Chondrocyte (in vitro differentiated cells): ENCODE measurements at regions not wholly inside any gene's neighbourhood (a gene's known extent, or its start where the extent isn't known, plus 50 kb on each side); places are given as distances from the start of the nearest gene placed in this dataset.
"Not testable (repeated sequence)": the region's sequence is repeated elsewhere in the genome, so short reads cannot be mapped to it uniquely, and the experiment has no call there.

Experiments used
- DNase-seq: peaks from one replicate; pipeline ENCODE4 v3.0.0; 2021; ENCODE audit warnings: mixed read lengths, low spot score
- H3K27ac Mint-ChIP-seq: one replicate; pipeline ENCODE4 v1.8.0; 2021; ENCODE audit warnings: mild to moderate bottlenecking, moderate library complexity, mixed read lengths; ENCODE audit not compliant: unreplicated experiment
- H3K27me3 Mint-ChIP-seq: 2 replicates; pipeline ENCODE4 v1.8.0; 2021; ENCODE audit warnings: low read depth, mixed read lengths
- H3K36me3 Mint-ChIP-seq: 2 replicates; pipeline ENCODE4 v1.8.0; 2021; ENCODE audit warnings: low read depth, mixed read lengths
- H3K4me1 Mint-ChIP-seq: 2 replicates; pipeline ENCODE4 v1.8.0; 2021; ENCODE audit warnings: low read depth, mild to moderate bottlenecking, mixed read lengths
- H3K4me3 Mint-ChIP-seq: one replicate; pipeline ENCODE4 v1.8.0; 2021; ENCODE audit warnings: mild to moderate bottlenecking, moderate library complexity, mixed read lengths; ENCODE audit not compliant: unreplicated experiment
- H3K9me3 Mint-ChIP-seq: 2 replicates; pipeline ENCODE4 v1.8.0; 2021; ENCODE audit warnings: low read depth, mixed read lengths
- TF ChIP-seq, protein P1 (sequence below): fragments of 200-600 bp; sonication (generic); IDR thresholded peaks from 2 replicates; pipeline ENCODE4 v1.5.0; 2021; ENCODE audit warnings: antibody characterized with exemption, mild to moderate bottlenecking, moderate library complexity

DNA sequence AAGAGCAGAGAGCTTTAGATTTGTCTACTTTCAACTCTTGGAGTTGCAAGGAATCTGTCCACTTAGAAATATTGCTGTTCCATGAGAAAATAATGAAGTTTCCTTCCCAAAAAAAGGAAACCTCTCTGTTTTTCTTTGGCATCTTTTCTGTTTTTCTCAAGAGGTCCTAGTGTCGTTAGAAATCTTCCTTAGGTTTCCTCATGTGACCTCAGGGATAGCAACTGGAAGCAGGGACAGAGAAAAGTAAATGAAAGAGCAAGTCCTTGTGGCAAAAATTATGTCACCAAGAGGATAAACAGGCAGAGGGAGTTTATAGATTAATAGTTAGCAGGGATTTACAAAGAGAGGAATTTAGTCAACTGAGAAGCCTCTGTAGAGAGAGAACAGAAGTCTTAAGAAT, 478.4 kb upstream of the ADGRL3 start:
- Mint-ChIP-seq H3K36me3 (no peaks in the 10 kb centered on the region), H3K27me3 (no peaks in the 10 kb centered on the region), H3K9me3 (no peaks in the 10 kb centered on the region), H3K27ac (peak overlapping the region; percentile 62), H3K4me1 (peaks cover 38% of the 10 kb centered on the region), H3K4me3 (no peak overlapping the region)
- TF ChIP-seq, protein P1, sequence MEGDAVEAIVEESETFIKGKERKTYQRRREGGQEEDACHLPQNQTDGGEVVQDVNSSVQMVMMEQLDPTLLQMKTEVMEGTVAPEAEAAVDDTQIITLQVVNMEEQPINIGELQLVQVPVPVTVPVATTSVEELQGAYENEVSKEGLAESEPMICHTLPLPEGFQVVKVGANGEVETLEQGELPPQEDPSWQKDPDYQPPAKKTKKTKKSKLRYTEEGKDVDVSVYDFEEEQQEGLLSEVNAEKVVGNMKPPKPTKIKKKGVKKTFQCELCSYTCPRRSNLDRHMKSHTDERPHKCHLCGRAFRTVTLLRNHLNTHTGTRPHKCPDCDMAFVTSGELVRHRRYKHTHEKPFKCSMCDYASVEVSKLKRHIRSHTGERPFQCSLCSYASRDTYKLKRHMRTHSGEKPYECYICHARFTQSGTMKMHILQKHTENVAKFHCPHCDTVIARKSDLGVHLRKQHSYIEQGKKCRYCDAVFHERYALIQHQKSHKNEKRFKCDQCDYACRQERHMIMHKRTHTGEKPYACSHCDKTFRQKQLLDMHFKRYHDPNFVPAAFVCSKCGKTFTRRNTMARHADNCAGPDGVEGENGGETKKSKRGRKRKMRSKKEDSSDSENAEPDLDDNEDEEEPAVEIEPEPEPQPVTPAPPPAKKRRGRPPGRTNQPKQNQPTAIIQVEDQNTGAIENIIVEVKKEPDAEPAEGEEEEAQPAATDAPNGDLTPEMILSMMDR: no peak
- no peak for DNase-seq

- no peaks in the 10 kb centered on the region for H3K36me3 Mint-ChIP-seq
Observed at GRCh38 chr4:60723796-60724195, 476.3 kb upstream of the ADGRL3 start.

DNA sequence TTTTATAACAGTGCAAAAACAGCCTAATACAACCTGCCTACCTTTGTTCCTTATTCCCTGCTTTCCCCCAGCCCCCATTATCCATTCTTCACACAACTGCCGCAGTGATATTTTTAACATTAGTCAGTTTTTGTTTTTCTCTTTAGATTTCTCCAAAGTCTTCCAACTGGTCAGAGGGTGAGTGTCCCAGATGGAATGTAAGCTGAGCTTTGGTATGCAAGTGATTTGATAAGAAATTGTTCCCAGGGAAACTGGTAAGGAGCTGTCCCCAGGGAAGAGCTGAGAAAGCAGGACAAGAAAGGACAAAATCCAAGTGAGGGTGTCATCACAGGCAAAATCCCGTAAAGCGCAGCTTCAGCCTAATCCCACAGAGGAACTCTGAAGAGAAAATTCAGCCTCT, 475.5 kb upstream of the ADGRL3 start:
- Mint-ChIP-seq H3K27me3 (no peaks in the 10 kb centered on the region), H3K36me3 (no peaks in the 10 kb centered on the region), H3K9me3 (peaks cover 13% of the 10 kb centered on the region), H3K4me3 (no peak overlapping the region), H3K4me1 (peaks cover 38% of the 10 kb centered on the region), H3K27ac (peak overlapping the region; percentile 82)
- DNase-seq: no peak
- TF ChIP-seq, protein P1: no peak

More at GRCh38 chr4:60723796-60724195, 476.3 kb upstream of the ADGRL3 start:
- DNase-seq: no peak
- no peak overlapping the region for H3K4me3 Mint-ChIP-seq
- TF ChIP-seq, protein P1: no peak
- peak overlapping the region; percentile 82 for H3K27ac Mint-ChIP-seq
- H3K27me3 Mint-ChIP-seq: no peaks in the 10 kb centered on the region
- H3K4me1 Mint-ChIP-seq: peaks cover 38% of the 10 kb centered on the region
- H3K9me3 Mint-ChIP-seq: peaks cover 12% of the 10 kb centered on the region

- Mint-ChIP-seq H3K36me3 (no peaks in the 10 kb centered on the region), H3K27me3 (no peaks in the 10 kb centered on the region), H3K9me3 (peaks cover 13% of the 10 kb centered on the region), H3K27ac (no peak overlapping the region), H3K4me1 (peaks cover 33% of the 10 kb centered on the region), H3K4me3 (no peak overlapping the region)
- no peak for DNase-seq
- TF ChIP-seq, protein P1: no peak
Observed at GRCh38 chr4:60726779-60727178, 473.3 kb upstream of the ADGRL3 start.

DNA sequence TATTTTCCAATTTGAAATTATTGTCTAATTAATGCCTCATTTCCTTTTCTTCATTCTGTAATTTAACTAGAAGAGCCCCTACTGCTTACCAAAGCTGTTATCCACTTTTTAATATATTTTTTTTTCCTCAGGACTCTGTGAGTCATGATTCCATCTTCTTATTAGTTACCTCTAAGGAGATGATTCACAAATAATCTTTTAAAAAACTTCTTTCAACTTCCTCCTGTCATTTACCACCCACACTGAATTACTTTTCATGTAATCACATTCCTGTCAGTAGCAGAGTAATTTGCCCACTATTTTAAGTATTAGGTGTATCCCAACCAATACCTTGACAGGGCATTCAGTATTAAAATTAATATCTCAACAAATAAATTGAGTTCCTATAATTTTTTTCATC, 470.9 kb upstream of the ADGRL3 start:
- TF ChIP-seq, protein P1: no peak
- Mint-ChIP-seq H3K4me3 (no peak overlapping the region), H3K36me3 (no peaks in the 10 kb centered on the region), H3K9me3 (peaks cover 13% of the 10 kb centered on the region), H3K27me3 (no peaks in the 10 kb centered on the region), H3K4me1 (peaks cover 15% of the 10 kb centered on the region), H3K27ac (no peak overlapping the region)
- DNase-seq: no peak

DNA sequence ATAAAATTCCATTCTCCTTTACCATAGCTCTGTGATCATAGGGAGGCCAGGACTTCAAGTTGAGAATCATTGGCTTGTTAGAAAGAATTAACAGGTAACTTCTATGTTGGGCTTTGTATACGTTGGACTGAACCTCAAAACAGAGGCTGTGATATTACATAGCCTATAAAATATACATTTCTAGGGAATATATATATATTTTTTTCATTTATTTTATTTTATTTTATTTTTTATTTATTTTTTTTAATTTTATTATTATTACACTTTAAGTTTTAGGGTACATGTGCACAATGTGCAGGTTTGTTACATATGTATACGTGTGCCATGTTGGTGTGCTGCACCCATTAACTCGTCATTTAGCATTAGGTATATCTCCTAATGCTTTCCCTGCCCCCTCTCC, 470.4 kb upstream of the ADGRL3 start:
- not testable (repeated sequence) for DNase-seq, H3K36me3 Mint-ChIP-seq, H3K4me3 Mint-ChIP-seq, H3K27ac Mint-ChIP-seq, H3K27me3 Mint-ChIP-seq, H3K4me1 Mint-ChIP-seq
- H3K9me3 Mint-ChIP-seq: peaks cover 16% of the 10 kb centered on the region
